ENCODE measurements at regions not wholly inside any gene's neighbourhood (a gene's known extent, or its start where the extent isn't known, plus 50 kb on each side); places are given as distances from the start of the nearest gene placed in this dataset.
"Not testable (repeated sequence)": the region's sequence is repeated elsewhere in the genome, so short reads cannot be mapped to it uniquely, and the experiment has no call there.

DNA sequence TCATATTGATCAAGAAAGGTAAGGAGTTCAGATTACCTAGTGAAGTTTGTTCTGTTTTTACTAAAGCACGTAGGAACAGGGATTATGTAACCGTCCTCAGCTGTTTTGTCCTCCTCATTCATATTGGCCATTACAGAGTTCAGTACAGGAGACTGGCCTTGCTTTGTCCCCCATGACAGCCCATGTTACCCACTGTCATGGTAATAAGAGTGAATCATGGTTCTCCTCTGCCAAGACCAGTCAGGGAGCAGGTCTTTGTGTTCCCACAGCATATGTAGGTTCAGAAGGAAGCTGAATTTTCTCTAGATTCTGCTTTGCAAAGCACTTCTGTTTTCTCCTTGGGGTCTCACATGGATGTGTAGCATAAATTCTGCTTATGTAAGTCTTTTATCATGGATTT, 106.2 kb upstream of the GPR141 start:
- no peaks in the 10 kb centered on the region for H3K36me3 ChIP-seq
- H3K27ac ChIP-seq: no peak overlapping the region
- no peaks in the 10 kb centered on the region for H3K27me3 ChIP-seq
- no peak for TF ChIP-seq CTCF (IDR thresholded peaks at IDR 0.05)
- no peak for TF ChIP-seq EP300 (IDR thresholded peaks at IDR 0.05)
- TF ChIP-seq POLR2AphosphoS5 (IDR thresholded peaks at IDR 0.05): no peak
- no peak for TF ChIP-seq POLR2A (IDR thresholded peaks at IDR 0.05)
- no peak for ATAC-seq
- H3K9me3 ChIP-seq: no peaks in the 10 kb centered on the region
- WGBS, 2 donors (ENCODE audit: low coverage in 1 of 2): 14 to 47% methylated on average over 2 of the region's 2 CpGs
- H3K4me1 ChIP-seq: no peaks in the 10 kb centered on the region
- H3K4me3 ChIP-seq: no peak overlapping the region

DNA sequence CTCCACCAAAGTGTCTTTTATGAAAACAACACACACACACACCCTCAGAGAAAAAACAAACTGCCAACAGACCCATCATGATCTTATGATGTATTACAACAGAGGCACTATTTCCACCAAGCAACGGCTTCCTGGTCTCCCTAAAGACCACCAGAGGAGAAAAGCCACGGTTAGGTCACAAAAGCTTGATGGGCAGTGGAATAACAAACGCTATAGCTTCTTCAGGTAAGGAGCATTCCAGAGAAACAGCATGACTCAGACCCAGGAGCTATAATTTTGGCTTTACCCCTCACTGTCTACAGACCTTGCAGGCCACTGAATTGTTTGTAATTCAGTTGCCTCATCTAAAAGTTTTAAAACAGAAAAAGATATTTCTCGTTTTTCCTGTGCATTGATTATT, 105.7 kb upstream of the GPR141 start:
- Histone ChIP-seq H3K4me1 (no peaks in the 10 kb centered on the region), H3K36me3 (no peaks in the 10 kb centered on the region), H3K27me3 (no peaks in the 10 kb centered on the region), H3K27ac (no peak overlapping the region), H3K4me3 (no peak overlapping the region), H3K9me3 (no peaks in the 10 kb centered on the region)
- ATAC-seq: no peak
- 30 to 36% methylated on average over 4 of the region's 4 CpGs for WGBS, 2 donors (ENCODE audit: low coverage in 1 of 2)
- TF ChIP-seq POLR2A (IDR thresholded peaks at IDR 0.05) (no peak), POLR2AphosphoS5 (IDR thresholded peaks at IDR 0.05) (no peak), EP300 (IDR thresholded peaks at IDR 0.05) (no peak), CTCF (IDR thresholded peaks at IDR 0.05) (no peak)

DNA sequence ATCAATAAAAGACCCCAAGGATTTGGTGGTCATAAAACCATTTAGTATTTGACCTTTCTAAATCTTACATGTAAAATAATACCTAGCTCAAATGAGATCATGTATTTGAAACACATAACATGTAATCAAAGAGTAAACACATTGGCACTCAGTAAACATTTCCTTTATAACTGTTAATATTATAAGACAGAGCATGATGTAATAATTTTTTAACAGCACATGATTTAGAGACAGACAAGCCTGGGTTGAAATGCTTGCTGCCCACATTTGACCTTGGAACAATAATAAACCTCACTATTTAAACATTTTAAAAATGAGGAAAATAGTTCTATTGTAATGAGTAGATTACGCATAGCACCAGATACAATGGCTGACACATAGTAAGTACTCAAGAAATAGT, 105.2 kb upstream of the GPR141 start:
- H3K36me3 ChIP-seq: no peaks in the 10 kb centered on the region
- no peaks in the 10 kb centered on the region for H3K9me3 ChIP-seq
- no peak overlapping the region for H3K4me3 ChIP-seq
- TF ChIP-seq CTCF (IDR thresholded peaks at IDR 0.05): no peak
- no peak for TF ChIP-seq EP300 (IDR thresholded peaks at IDR 0.05)
- no peak for TF ChIP-seq POLR2A (IDR thresholded peaks at IDR 0.05)
- TF ChIP-seq POLR2AphosphoS5 (IDR thresholded peaks at IDR 0.05): no peak
- ATAC-seq: no peak
- H3K27me3 ChIP-seq: no peaks in the 10 kb centered on the region
- 68 to 86% methylated on average over 1 of the region's 1 CpG for WGBS, 2 donors (ENCODE audit: low coverage in 1 of 2)
- H3K27ac ChIP-seq: no peak overlapping the region
- no peaks in the 10 kb centered on the region for H3K4me1 ChIP-seq

GRCh38 chr7:37580376-37580775, 103.2 kb upstream of the GPR141 start:
- H3K36me3 ChIP-seq: no peaks in the 10 kb centered on the region
- 67 to 75% methylated on average over 3 of the region's 3 CpGs for WGBS, 2 donors (ENCODE audit: low coverage in 1 of 2)
- H3K27ac ChIP-seq: no peak overlapping the region
- no peaks in the 10 kb centered on the region for H3K4me1 ChIP-seq
- ATAC-seq: no peak
- no peak overlapping the region for H3K4me3 ChIP-seq
- no peak for TF ChIP-seq CTCF (IDR thresholded peaks at IDR 0.05)
- no peak for TF ChIP-seq EP300 (IDR thresholded peaks at IDR 0.05)
- TF ChIP-seq POLR2AphosphoS5 (IDR thresholded peaks at IDR 0.05): no peak
- H3K27me3 ChIP-seq: no peaks in the 10 kb centered on the region
- no peaks in the 10 kb centered on the region for H3K9me3 ChIP-seq

DNA sequence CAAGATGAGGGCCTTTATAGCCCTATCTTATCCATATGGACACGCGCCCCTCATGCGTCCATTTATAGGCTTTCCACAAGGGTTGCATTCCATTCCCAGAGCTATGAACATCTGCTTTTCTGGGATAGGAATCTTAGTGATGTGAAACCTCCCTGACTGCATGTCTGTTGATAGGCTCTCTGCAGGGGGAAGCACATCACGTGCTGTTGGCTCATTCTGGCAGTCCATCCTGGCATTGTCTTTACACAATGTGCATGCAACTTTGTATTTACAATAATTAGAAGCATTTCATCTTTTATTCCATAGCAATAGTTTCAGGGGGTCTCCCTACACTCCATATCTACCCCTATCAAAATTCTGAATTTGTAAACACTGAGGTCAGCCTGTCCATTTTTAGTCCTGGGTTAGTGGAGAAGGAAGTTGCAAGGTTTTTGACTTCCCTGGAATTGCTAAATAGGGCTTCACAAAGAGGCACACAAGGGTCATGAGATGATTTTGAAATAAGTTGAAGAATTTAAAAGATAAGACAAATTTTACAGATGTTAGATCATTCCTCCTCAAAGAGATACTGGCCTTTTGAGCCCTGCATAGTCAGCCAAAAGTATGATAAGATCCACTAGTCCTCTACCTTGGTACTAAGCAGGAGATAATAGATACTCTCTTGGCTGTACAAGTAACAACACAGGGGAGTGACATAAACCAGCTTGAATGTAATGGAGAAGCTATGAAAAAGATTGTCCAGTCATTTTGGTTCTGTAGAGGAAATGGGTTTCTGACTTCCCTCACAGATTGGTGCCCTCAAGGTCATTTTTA, 98.7 kb upstream of the GPR141 start:
- not testable (repeated sequence) for H3K27ac ChIP-seq, H3K36me3 ChIP-seq, H3K4me1 ChIP-seq, H3K27me3 ChIP-seq, ATAC-seq, H3K4me3 ChIP-seq, H3K9me3 ChIP-seq
- WGBS, 2 donors (ENCODE audit: low coverage in 1 of 2): 61 to 82% methylated on average over 4 of the region's 4 CpGs
